OCI-LY1 (cell line): ENCODE measurements at regions not wholly inside any gene's neighbourhood (a gene's known extent, or its start where the extent isn't known, plus 50 kb on each side); places are given as distances from the start of the nearest gene placed in this dataset.

Experiments used
- H2AFZ ChIP-seq: fragments of 200-600 bp; sonication (generic), shearing (Covaris generic); 2 replicates; pipeline ENCODE4 v1.6.0; 2014; ENCODE audit warnings: antibody characterized with exemption, mild to moderate bottlenecking, low read length
- H3F3A ChIP-seq: fragments of 200-600 bp; sonication (generic), shearing (Covaris generic); 2 replicates; pipeline ENCODE4 v1.6.0; 2014; ENCODE audit warnings: mild to moderate bottlenecking, antibody characterized with exemption, low read length, moderate library complexity; ENCODE audit not compliant: insufficient read depth
- H3K27ac ChIP-seq: fragments of 200-600 bp; sonication (generic); 2 replicates; pipeline ENCODE4 v1.5.1; 2014; ENCODE audit warnings: low read length, mixed run types, mild to moderate bottlenecking, low read depth; ENCODE audit not compliant: poor library complexity, severe bottlenecking
- H3K27me3 ChIP-seq: fragments of 200-600 bp; sonication (generic); 2 replicates; pipeline ENCODE4 v1.6.0; 2014; ENCODE audit warnings: antibody characterized with exemption, mild to moderate bottlenecking, low read length, moderate library complexity; ENCODE audit not compliant: insufficient read depth
- H3K36me3 ChIP-seq: fragments of 200-600 bp; sonication (generic); 2 replicates; pipeline ENCODE4 v1.6.1; 2014; ENCODE audit warnings: mild to moderate bottlenecking, antibody characterized with exemption, low read length, moderate library complexity, mixed read lengths; ENCODE audit not compliant: insufficient read depth
- H3K4me1 ChIP-seq: fragments of 200-600 bp; sonication (generic); 2 replicates; pipeline ENCODE4 v1.5.1; 2014; ENCODE audit warnings: mild to moderate bottlenecking, low read length, moderate library complexity; ENCODE audit not compliant: insufficient read depth, severe bottlenecking
- H3K4me2 ChIP-seq: fragments of 200-600 bp; sonication (generic), shearing (Covaris generic); 2 replicates; pipeline ENCODE4 v1.6.1; 2014; ENCODE audit warnings: low read length
- H3K4me3 ChIP-seq: fragments of 200-600 bp; sonication (generic); 2 replicates; pipeline ENCODE4 v1.5.1; 2014; ENCODE audit warnings: low read length, low read depth, mild to moderate bottlenecking, mixed read lengths; ENCODE audit not compliant: poor library complexity, severe bottlenecking
- H3K79me2 ChIP-seq: fragments of 200-600 bp; shearing (Covaris generic); 2 replicates; pipeline ENCODE4 v1.6.1; 2016; ENCODE audit warnings: mixed run types, low read length, mixed read lengths; ENCODE audit not compliant: insufficient read depth
- H3K9ac ChIP-seq: fragments of 200-600 bp; sonication (generic), shearing (Covaris generic); 2 replicates; pipeline ENCODE4 v1.6.1; 2014; ENCODE audit warnings: mild to moderate bottlenecking, low read length, mixed read lengths
- H3K9me2 ChIP-seq: fragments of 200-600 bp; sonication (generic), shearing (Covaris generic); 2 replicates; pipeline ENCODE4 v1.6.1; 2014; ENCODE audit warnings: low read depth, mild to moderate bottlenecking, low read length, mixed read lengths
- H3K9me3 ChIP-seq: fragments of 200-600 bp; shearing (Covaris generic); 2 replicates; pipeline ENCODE4 v1.6.1; 2014; ENCODE audit warnings: low read length, mixed read lengths
- H4K20me1 ChIP-seq: fragments of 200-600 bp; sonication (generic), shearing (Covaris generic); 2 replicates; pipeline ENCODE4 v1.6.0; 2016; ENCODE audit warnings: mild to moderate bottlenecking, low read length; ENCODE audit not compliant: insufficient read depth
- CTCF ChIP-seq: fragments of 200-600 bp; sonication (generic), shearing (Covaris generic); IDR thresholded peaks from 2 replicates; pipeline ENCODE4 v1.5.1; 2017; ENCODE audit warnings: mild to moderate bottlenecking, antibody characterized with exemption, low read length, moderate library complexity, mixed read lengths
- EZH2 ChIP-seq: fragments of 200-600 bp; sonication (generic), shearing (Covaris generic); IDR thresholded peaks from 2 replicates; pipeline ENCODE4 v1.8.0; 2017; ENCODE audit warnings: borderline replicate concordance, mixed run types, mild to moderate bottlenecking, antibody characterized with exemption, low read length, moderate library complexity, mixed read lengths

- H3K9ac ChIP-seq = no peak overlapping the region
- H3K27ac ChIP-seq = no peak overlapping the region
- H3K4me1 ChIP-seq = no peaks in the 10 kb centered on the region
- H3K4me2 ChIP-seq = no peak overlapping the region
- H3K36me3 ChIP-seq = no peaks in the 10 kb centered on the region
- no peak for TF ChIP-seq EZH2
- no peak for TF ChIP-seq CTCF
- H3K79me2 ChIP-seq = no peaks in the 10 kb centered on the region
- no peaks in the 10 kb centered on the region for H3K9me2 ChIP-seq
- H2AFZ ChIP-seq = no peak overlapping the region
- no peaks in the 10 kb centered on the region for H3K9me3 ChIP-seq
- no peak overlapping the region for H3K4me3 ChIP-seq
- H3F3A ChIP-seq = no peaks in the 10 kb centered on the region
- H4K20me1 ChIP-seq = no peaks in the 10 kb centered on the region
- H3K27me3 ChIP-seq = no peaks in the 10 kb centered on the region
Observed at GRCh38 chr6:90960324-90960723, 373.5 kb upstream of the MAP3K7 start.

- TF ChIP-seq EZH2 (no peak), CTCF (no peak)
- Histone ChIP-seq H2AFZ (no peak overlapping the region), H3K9ac (no peak overlapping the region), H4K20me1 (no peaks in the 10 kb centered on the region), H3K27ac (no peak overlapping the region), H3K4me2 (no peak overlapping the region), H3K36me3 (no peaks in the 10 kb centered on the region), H3K79me2 (no peaks in the 10 kb centered on the region), H3K4me3 (no peak overlapping the region), H3K27me3 (no peaks in the 10 kb centered on the region), H3K9me2 (no peaks in the 10 kb centered on the region), H3K4me1 (no peaks in the 10 kb centered on the region), H3K9me3 (no peaks in the 10 kb centered on the region), H3F3A (no peaks in the 10 kb centered on the region)
Observed at GRCh38 chr6:90955246-90955645, 368.4 kb upstream of the MAP3K7 start.

- H3K4me3 ChIP-seq = no peak overlapping the region
- no peaks in the 10 kb centered on the region for H4K20me1 ChIP-seq
Observed at GRCh38 chr6:90953405-90954161, 366.7 kb upstream of the MAP3K7 start.

More at GRCh38 chr6:90953405-90954161, 366.7 kb upstream of the MAP3K7 start:
- H3F3A ChIP-seq = no peaks in the 10 kb centered on the region
- no peak overlapping the region for H3K27ac ChIP-seq
- no peaks in the 10 kb centered on the region for H3K9me3 ChIP-seq
- H3K9me2 ChIP-seq = no peaks in the 10 kb centered on the region
- H3K79me2 ChIP-seq = no peaks in the 10 kb centered on the region
- TF ChIP-seq CTCF = no peak
- no peak overlapping the region for H3K9ac ChIP-seq
- no peaks in the 10 kb centered on the region for H3K27me3 ChIP-seq
- no peak overlapping the region for H3K4me2 ChIP-seq
- no peaks in the 10 kb centered on the region for H3K4me1 ChIP-seq
- no peaks in the 10 kb centered on the region for H3K36me3 ChIP-seq
- no peak overlapping the region for H2AFZ ChIP-seq
